ENCODE measurements at regions not wholly inside any gene's neighbourhood (a gene's known extent, or its start where the extent isn't known, plus 50 kb on each side); places are given as distances from the start of the nearest gene placed in this dataset.
"Not testable (repeated sequence)": the region's sequence is repeated elsewhere in the genome, so short reads cannot be mapped to it uniquely, and the experiment has no call there.

GRCh38 chr1:195173753-195174152, 1434.5 kb downstream of the KCNT2 start:
- Histone ChIP-seq H3K4me1 (ENCODE audit: control insufficient read depth, insufficient read depth, low read length, poor library complexity, severe bottlenecking) (no peaks in the 10 kb centered on the region), H3K9me3 (ENCODE audit: control insufficient read depth in 2 of 2, low read length in 2 of 2) (no peaks in the 10 kb centered on the region), H3K4me3 (ENCODE audit: low read depth, low read length) (no peak overlapping the region), H3K27ac (ENCODE audit: insufficient read depth, low read length, poor library complexity, severe bottlenecking) (no peak overlapping the region), H3K36me3 (ENCODE audit: control insufficient read depth, insufficient read depth, low read length) (no peaks in the 10 kb centered on the region), H3K27me3 (ENCODE audit: control insufficient read depth, insufficient read depth, low read length) (no peaks in the 10 kb centered on the region)
- H3K4me1 Mint-ChIP-seq: no peaks in the 10 kb centered on the region
- H3K27ac Mint-ChIP-seq: no peak overlapping the region
- ATAC-seq (ENCODE audit: low read depth in 2 of 2) (no peak), DNase-seq (no peak)
- peaks cover 0 to 6% (median 0%) of the 10 kb centered on the region in 7 donors for H3K9me3 Mint-ChIP-seq
- no peaks in the 10 kb centered on the region for H3K36me3 Mint-ChIP-seq
- H3K27me3 Mint-ChIP-seq: no peaks in the 10 kb centered on the region
- no peak overlapping the region for H3K4me3 Mint-ChIP-seq

GRCh38 chr1:195159795-195160194, 1448.4 kb downstream of the KCNT2 start:
- not testable (repeated sequence) for DNase-seq; H3K9me3 ChIP-seq (ENCODE audit: control insufficient read depth in 2 of 2, low read length in 2 of 2); H3K27ac Mint-ChIP-seq; H3K4me1 ChIP-seq (ENCODE audit: control insufficient read depth, insufficient read depth, low read length, poor library complexity, severe bottlenecking); H3K36me3 Mint-ChIP-seq; H3K4me1 Mint-ChIP-seq; H3K36me3 ChIP-seq (ENCODE audit: control insufficient read depth, insufficient read depth, low read length); ATAC-seq (ENCODE audit: low read depth in 2 of 2); H3K27me3 Mint-ChIP-seq; H3K4me3 ChIP-seq (ENCODE audit: low read depth, low read length); H3K9me3 Mint-ChIP-seq; H3K27me3 ChIP-seq (ENCODE audit: control insufficient read depth, insufficient read depth, low read length); H3K27ac ChIP-seq (ENCODE audit: insufficient read depth, low read length, poor library complexity, severe bottlenecking); H3K4me3 Mint-ChIP-seq

GRCh38 chr1:195158091-195158490, 1450.1 kb downstream of the KCNT2 start:
- no peak overlapping the region for H3K27ac Mint-ChIP-seq

GRCh38 chr1:195153107-195153506, 1455.1 kb downstream of the KCNT2 start:
- Histone ChIP-seq H3K9me3 (ENCODE audit: control insufficient read depth in 2 of 2, low read length in 2 of 2) (no peaks in the 10 kb centered on the region), H3K27me3 (ENCODE audit: control insufficient read depth, insufficient read depth, low read length) (no peaks in the 10 kb centered on the region), H3K4me1 (ENCODE audit: control insufficient read depth, insufficient read depth, low read length, poor library complexity, severe bottlenecking) (no peaks in the 10 kb centered on the region), H3K27ac (ENCODE audit: insufficient read depth, low read length, poor library complexity, severe bottlenecking) (no peak overlapping the region), H3K36me3 (ENCODE audit: control insufficient read depth, insufficient read depth, low read length) (no peaks in the 10 kb centered on the region), H3K4me3 (ENCODE audit: low read depth, low read length) (no peak overlapping the region)
- Mint-ChIP-seq H3K36me3 (no peaks in the 10 kb centered on the region), H3K9me3 (peaks cover 0 to 2% (median 0%) of the 10 kb centered on the region in 7 donors), H3K27ac (no peak overlapping the region), H3K27me3 (no peaks in the 10 kb centered on the region), H3K4me1 (no peaks in the 10 kb centered on the region), H3K4me3 (no peak overlapping the region)
- no peak for DNase-seq
- no peak for ATAC-seq (ENCODE audit: low read depth in 2 of 2)

More at GRCh38 chr1:195158091-195158490, 1450.1 kb downstream of the KCNT2 start:
- Mint-ChIP-seq H3K27me3 (no peaks in the 10 kb centered on the region), H3K4me1 (no peaks in the 10 kb centered on the region), H3K36me3 (no peaks in the 10 kb centered on the region), H3K9me3 (peaks cover 0 to 2% (median 0%) of the 10 kb centered on the region in 7 donors), H3K4me3 (no peak overlapping the region)
- ATAC-seq (ENCODE audit: low read depth in 2 of 2) (no peak), DNase-seq (no peak)
- Histone ChIP-seq H3K4me3 (ENCODE audit: low read depth, low read length) (no peak overlapping the region), H3K9me3 (ENCODE audit: control insufficient read depth in 2 of 2, low read length in 2 of 2) (no peaks in the 10 kb centered on the region), H3K4me1 (ENCODE audit: control insufficient read depth, insufficient read depth, low read length, poor library complexity, severe bottlenecking) (no peaks in the 10 kb centered on the region), H3K36me3 (ENCODE audit: control insufficient read depth, insufficient read depth, low read length) (no peaks in the 10 kb centered on the region), H3K27ac (ENCODE audit: insufficient read depth, low read length, poor library complexity, severe bottlenecking) (no peak overlapping the region), H3K27me3 (ENCODE audit: control insufficient read depth, insufficient read depth, low read length) (no peaks in the 10 kb centered on the region)

GRCh38 chr1:195150768-195151167, 1457.5 kb downstream of the KCNT2 start:
- Histone ChIP-seq H3K36me3 (ENCODE audit: control insufficient read depth, insufficient read depth, low read length) (no peaks in the 10 kb centered on the region), H3K27ac (ENCODE audit: insufficient read depth, low read length, poor library complexity, severe bottlenecking) (no peak overlapping the region), H3K4me3 (ENCODE audit: low read depth, low read length) (no peak overlapping the region), H3K27me3 (ENCODE audit: control insufficient read depth, insufficient read depth, low read length) (no peaks in the 10 kb centered on the region), H3K4me1 (ENCODE audit: control insufficient read depth, insufficient read depth, low read length, poor library complexity, severe bottlenecking) (no peaks in the 10 kb centered on the region), H3K9me3 (ENCODE audit: control insufficient read depth in 2 of 2, low read length in 2 of 2) (no peaks in the 10 kb centered on the region)
- Mint-ChIP-seq H3K9me3 (peaks cover 0 to 2% (median 0%) of the 10 kb centered on the region in 7 donors), H3K4me1 (no peaks in the 10 kb centered on the region), H3K36me3 (no peaks in the 10 kb centered on the region), H3K4me3 (no peak overlapping the region), H3K27ac (no peak overlapping the region), H3K27me3 (no peaks in the 10 kb centered on the region)
- DNase-seq (no peak), ATAC-seq (ENCODE audit: low read depth in 2 of 2) (no peak)

- Mint-ChIP-seq H3K27me3 (no peaks in the 10 kb centered on the region), H3K27ac (no peak overlapping the region), H3K4me3 (no peak overlapping the region), H3K36me3 (no peaks in the 10 kb centered on the region), H3K4me1 (no peaks in the 10 kb centered on the region), H3K9me3 (peaks cover 0 to 15% (median 4%) of the 10 kb centered on the region in 7 donors)
- no peak overlapping the region for H3K27ac ChIP-seq (ENCODE audit: insufficient read depth, low read length, poor library complexity, severe bottlenecking)
- no peak for ATAC-seq (ENCODE audit: low read depth in 2 of 2)
- no peaks in the 10 kb centered on the region for H3K36me3 ChIP-seq (ENCODE audit: control insufficient read depth, insufficient read depth, low read length)
- no peaks in the 10 kb centered on the region for H3K4me1 ChIP-seq (ENCODE audit: control insufficient read depth, insufficient read depth, low read length, poor library complexity, severe bottlenecking)
- no peaks in the 10 kb centered on the region for H3K27me3 ChIP-seq (ENCODE audit: control insufficient read depth, insufficient read depth, low read length)
- H3K9me3 ChIP-seq (ENCODE audit: control insufficient read depth in 2 of 2, low read length in 2 of 2): peaks cover 0 to 7% of the 10 kb centered on the region in 2 experiments
- no peak for DNase-seq
- no peak overlapping the region for H3K4me3 ChIP-seq (ENCODE audit: low read depth, low read length)
Observed at GRCh38 chr1:195141294-195141693, 1466.9 kb downstream of the KCNT2 start.

- Mint-ChIP-seq H3K4me1 (no peaks in the 10 kb centered on the region), H3K9me3 (peaks cover 0 to 4% (median 0%) of the 10 kb centered on the region in 7 donors), H3K27ac (no peak overlapping the region), H3K4me3 (no peak overlapping the region), H3K27me3 (no peaks in the 10 kb centered on the region), H3K36me3 (no peaks in the 10 kb centered on the region)
- ATAC-seq (ENCODE audit: low read depth in 2 of 2) (no peak), DNase-seq (no peak)
- H3K9me3 ChIP-seq (ENCODE audit: control insufficient read depth in 2 of 2, low read length in 2 of 2): peaks cover 0 to 2% of the 10 kb centered on the region in 2 experiments
- no peaks in the 10 kb centered on the region for H3K27me3 ChIP-seq (ENCODE audit: control insufficient read depth, insufficient read depth, low read length)
- no peak overlapping the region for H3K4me3 ChIP-seq (ENCODE audit: low read depth, low read length)
- no peaks in the 10 kb centered on the region for H3K4me1 ChIP-seq (ENCODE audit: control insufficient read depth, insufficient read depth, low read length, poor library complexity, severe bottlenecking)
- no peak overlapping the region for H3K27ac ChIP-seq (ENCODE audit: insufficient read depth, low read length, poor library complexity, severe bottlenecking)
- no peaks in the 10 kb centered on the region for H3K36me3 ChIP-seq (ENCODE audit: control insufficient read depth, insufficient read depth, low read length)
Observed at GRCh38 chr1:195130598-195130997, 1477.6 kb downstream of the KCNT2 start.

GRCh38 chr1:195122497-195122896, 1485.7 kb downstream of the KCNT2 start:
- no peak for ATAC-seq (ENCODE audit: low read depth in 2 of 2)
- Mint-ChIP-seq H3K4me3 (no peak overlapping the region), H3K27me3 (no peaks in the 10 kb centered on the region), H3K4me1 (no peaks in the 10 kb centered on the region), H3K9me3 (peaks cover 0 to 4% (median 0%) of the 10 kb centered on the region in 7 donors), H3K36me3 (no peaks in the 10 kb centered on the region), H3K27ac (no peak overlapping the region)
- Histone ChIP-seq H3K27ac (ENCODE audit: insufficient read depth, low read length, poor library complexity, severe bottlenecking) (no peak overlapping the region), H3K4me1 (ENCODE audit: control insufficient read depth, insufficient read depth, low read length, poor library complexity, severe bottlenecking) (no peaks in the 10 kb centered on the region), H3K27me3 (ENCODE audit: control insufficient read depth, insufficient read depth, low read length) (no peaks in the 10 kb centered on the region), H3K9me3 (ENCODE audit: control insufficient read depth in 2 of 2, low read length in 2 of 2) (no peaks in the 10 kb centered on the region), H3K4me3 (ENCODE audit: low read depth, low read length) (no peak overlapping the region), H3K36me3 (ENCODE audit: control insufficient read depth, insufficient read depth, low read length) (no peaks in the 10 kb centered on the region)
- no peak for DNase-seq

All from CD4-positive, CD25-positive, alpha-beta regulatory T cell (primary cell).